ENCODE measurements at regions not wholly inside any gene's neighbourhood (a gene's known extent, or its start where the extent isn't known, plus 50 kb on each side); places are given as distances from the start of the nearest gene placed in this dataset.
"Not testable (repeated sequence)": the region's sequence is repeated elsewhere in the genome, so short reads cannot be mapped to it uniquely, and the experiment has no call there.

DNA sequence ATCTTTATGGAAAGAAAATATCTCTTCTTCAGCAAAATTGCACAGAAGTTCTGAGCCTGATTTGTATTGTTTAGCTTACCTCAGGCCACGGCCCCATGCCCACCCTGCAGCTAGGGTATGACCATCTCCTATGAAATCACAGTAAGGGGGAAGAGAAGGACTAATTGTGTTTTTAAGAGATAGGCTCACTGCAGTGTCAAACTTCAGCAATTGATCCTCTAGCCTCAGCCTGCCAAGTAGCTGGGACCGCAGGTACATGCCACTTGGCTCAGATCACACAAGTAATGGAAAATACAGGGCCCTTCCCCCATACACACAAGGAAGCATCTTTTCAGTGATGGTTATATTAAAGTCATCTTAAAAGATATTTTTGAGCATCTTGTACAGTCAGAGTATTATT lies 60.0 kb downstream of the DMAC1 start:
- no peak for DNase-seq (ENCODE audit: low read depth in 4 of 4, low spot score in 3 of 4)

- no peak for DNase-seq (ENCODE audit: low read depth in 4 of 4, low spot score in 3 of 4)
Measured at GRCh38 chr9:7735311-7735710, 64.3 kb downstream of the DMAC1 start.

- no peak for DNase-seq (ENCODE audit: low read depth in 4 of 4, low spot score in 3 of 4)
Measured at GRCh38 chr9:7730164-7730445, 69.5 kb downstream of the DMAC1 start.

DNA sequence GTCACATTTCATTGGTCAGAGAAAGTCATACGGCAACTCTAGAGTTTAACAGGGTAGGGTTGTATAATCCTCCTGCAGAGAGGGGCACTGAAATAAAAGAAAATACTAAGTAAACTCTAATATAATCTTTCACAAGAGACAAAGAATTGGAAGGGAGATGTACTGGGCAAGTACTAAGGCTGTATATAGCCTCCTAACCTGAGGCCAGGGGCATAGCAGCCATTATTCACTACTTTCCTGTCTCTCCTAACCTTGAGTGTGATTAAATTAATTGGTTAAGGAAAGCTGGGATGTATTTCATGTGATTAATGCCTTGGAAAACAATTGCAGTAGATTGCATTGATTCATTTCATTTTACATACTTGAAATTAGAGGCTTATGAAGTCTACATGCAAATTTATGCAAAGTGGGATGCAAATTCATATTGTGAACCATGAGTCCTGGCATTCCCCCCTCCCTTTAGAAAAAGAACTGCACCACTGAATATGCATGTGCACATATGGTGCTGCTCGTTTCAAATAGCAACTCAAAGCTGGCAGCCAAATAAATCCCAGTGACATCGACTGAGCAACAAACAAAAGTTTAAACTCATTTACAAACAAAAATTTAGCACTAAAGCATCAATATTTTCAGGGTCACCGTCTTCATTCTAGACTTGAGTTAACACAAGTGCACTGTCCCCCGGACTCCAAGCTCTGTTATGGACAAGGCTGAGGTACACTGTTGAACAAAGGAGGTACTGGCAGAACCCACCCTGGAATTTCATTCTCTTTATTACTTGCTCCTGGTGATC lies 70.0 kb downstream of the DMAC1 start:
- no peak for DNase-seq (ENCODE audit: low read depth in 4 of 4, low spot score in 3 of 4)

GRCh38 chr9:7721291-7721690 lies 78.3 kb downstream of the DMAC1 start:
- DNase-seq (ENCODE audit: low read depth in 4 of 4, low spot score in 3 of 4) = no peak

DNA sequence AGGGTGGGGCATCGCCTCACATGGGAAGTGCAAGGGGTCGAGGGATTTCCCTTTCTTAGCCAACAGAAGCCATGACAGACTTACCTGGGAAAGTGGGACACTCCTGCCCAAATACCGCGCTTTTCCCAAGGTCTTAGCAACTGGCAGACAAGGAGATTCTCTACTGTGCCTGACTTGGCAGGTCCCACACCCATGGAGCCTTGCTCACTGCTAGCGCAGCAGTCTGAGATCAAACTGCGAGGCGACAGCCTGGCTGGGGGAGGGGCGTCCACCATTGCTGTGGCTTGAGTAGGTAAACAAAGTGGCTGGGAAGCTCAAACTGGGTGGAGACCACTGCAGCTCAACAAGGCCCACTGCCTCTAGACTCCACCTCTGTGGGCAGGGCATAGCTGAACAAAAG lies 86.5 kb downstream of the DMAC1 start:
- not testable (repeated sequence) for DNase-seq (ENCODE audit: low read depth in 4 of 4, low spot score in 3 of 4)

DNA sequence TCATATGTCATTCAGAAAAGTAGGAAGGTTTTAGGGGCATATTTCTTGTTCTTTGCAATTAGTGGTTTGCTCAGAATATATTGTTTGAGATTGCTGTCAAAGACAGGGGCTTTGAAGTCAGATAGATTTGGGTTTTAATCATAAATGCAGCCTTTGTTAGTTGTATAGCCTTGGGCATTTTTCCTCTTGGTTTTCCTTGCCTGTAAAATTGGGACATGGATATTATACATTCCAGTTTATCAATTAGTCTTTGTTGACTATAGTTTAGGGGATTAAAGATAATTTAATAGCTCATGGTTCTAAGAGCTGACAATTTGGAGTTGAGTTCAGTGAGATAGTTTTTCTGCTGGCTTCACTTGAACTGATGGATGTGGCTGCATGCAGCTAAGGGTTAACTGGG lies 88.9 kb downstream of the DMAC1 start:
- no peak for DNase-seq (ENCODE audit: low read depth in 4 of 4, low spot score in 3 of 4)

DNA sequence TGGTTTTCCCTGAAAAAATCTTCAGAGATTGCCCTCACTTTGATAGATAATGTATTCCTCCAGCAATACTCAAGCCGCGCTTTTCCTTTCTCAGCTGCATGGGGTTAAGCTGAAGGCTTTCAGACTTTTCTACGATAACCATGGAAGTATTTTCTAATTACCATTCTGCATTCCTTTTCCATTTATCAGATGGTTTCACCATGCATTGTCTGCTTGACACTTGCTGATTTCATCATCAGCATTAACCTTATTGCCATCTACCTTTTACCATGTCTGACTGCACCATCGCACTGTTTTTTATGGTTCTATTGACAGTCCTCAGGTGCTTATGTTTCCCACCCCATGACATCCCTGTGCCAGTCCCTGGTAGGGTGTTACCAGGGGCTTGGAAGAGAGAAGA lies 91.6 kb downstream of the DMAC1 start:
- no peak for DNase-seq (ENCODE audit: low read depth in 4 of 4, low spot score in 3 of 4)

- no peak for DNase-seq (ENCODE audit: low read depth in 4 of 4, low spot score in 3 of 4)
Measured at GRCh38 chr9:7704543-7704942, 95.0 kb downstream of the DMAC1 start.

DNA sequence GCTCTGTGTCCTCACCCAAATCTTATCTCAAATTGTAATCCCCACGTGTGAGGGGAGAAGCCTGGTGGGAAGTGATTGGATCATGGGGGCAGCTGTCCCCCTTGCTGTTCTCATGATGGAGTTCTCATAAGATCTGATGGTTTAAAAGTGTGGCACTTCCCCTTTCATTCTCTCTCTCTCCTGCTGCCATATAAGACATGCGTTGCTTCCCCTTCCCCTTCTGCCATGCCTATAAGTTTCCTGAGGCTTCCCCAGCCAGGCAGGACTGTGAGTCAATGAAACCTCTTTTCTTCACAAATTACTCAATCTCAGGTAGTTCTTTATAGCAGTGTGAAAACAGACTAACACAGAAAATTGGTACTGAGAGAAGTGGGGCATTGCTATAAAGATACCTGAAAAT lies 107.7 kb downstream of the DMAC1 start:
- DNase-seq (ENCODE audit: low read depth in 4 of 4, low spot score in 3 of 4) = no peak

DNA sequence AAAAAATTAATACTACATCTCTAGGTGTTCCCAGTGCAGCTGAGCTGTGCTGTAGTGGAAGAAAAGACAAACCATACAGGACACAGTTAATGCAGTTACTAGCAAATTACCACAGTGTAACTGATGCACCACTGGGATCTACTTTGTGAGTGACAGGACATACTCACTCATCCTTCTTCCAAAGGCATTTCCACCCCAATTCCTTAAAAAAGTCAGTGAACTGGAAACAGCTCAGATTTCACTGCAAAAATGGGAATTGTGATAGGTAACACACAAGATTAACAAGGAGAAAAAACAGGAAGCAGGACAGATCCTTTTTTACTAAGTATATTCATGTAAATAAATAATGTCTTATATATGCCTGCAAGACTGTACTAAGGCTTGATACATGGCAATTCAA lies 109.6 kb downstream of the DMAC1 start:
- no peak for DNase-seq (ENCODE audit: low read depth in 4 of 4, low spot score in 3 of 4)

- no peak for DNase-seq (ENCODE audit: low read depth in 4 of 4, low spot score in 3 of 4)
Measured at GRCh38 chr9:7688626-7689025, 111.0 kb downstream of the DMAC1 start.

- DNase-seq (ENCODE audit: low read depth in 4 of 4, low spot score in 3 of 4) = no peak
Measured at GRCh38 chr9:7676609-7677156, 122.9 kb downstream of the DMAC1 start.

DNA sequence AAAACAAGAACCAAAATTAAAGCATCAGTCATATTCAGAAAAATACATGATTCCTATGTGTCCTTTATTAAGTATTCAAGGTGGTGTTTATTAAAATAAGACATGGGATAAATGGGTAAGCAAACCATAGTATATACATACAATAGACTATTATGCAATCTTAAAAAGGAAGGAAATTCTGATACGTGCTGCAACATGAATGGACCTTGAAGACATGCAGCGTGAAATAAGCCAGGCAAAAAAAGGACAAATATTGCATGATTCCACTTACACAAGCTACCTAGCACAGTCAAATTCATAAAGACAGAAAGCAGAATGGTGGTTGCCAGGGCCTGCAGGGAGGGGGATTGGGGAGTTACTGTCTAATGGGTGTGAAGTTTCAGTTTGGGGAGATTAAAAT lies 127.7 kb downstream of the DMAC1 start:
- DNase-seq (ENCODE audit: low read depth in 4 of 4, low spot score in 3 of 4) = no peak

DNA sequence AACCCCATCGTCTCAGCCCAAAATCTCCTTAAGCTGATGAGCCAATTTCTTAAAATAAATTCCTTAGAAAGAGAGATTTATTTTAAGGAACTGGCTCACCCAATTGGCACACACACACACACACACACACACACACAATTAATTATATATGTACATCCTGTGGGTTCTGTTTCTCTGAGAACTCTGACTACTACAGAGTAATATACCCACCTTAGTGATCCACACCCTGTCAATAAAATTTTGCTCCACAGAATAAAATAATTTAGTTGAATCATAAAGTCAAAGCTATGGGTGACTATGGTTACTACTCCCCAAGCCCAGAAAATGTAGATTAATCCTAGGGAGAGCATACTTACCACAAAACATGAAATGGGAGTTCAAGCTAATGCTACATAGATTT lies 131.0 kb downstream of the DMAC1 start:
- no peak for DNase-seq (ENCODE audit: low read depth in 4 of 4, low spot score in 3 of 4)

GRCh38 chr9:7665874-7666273 lies 133.7 kb downstream of the DMAC1 start:
- DNase-seq (ENCODE audit: low read depth in 4 of 4, low spot score in 3 of 4) = no peak

DNA sequence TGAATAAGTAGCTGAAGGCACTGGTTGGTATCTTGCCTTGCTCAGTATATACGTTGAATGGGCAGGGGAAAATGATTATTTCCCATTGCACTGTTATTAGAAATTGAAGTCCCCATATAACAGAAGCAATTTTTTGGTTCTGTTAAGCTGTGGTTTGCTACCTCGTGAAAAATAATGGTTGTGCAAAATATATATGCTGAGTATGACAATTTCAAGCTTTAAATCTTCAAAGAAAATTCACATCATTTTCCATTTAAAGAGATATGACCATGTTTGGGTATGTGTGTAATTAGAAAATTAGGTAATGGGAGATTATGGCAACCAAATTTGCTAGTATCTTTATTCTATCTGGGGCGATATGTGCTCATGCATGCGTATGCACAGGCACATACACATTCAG lies 139.8 kb downstream of the DMAC1 start:
- DNase-seq (ENCODE audit: low read depth in 4 of 4, low spot score in 3 of 4) = no peak

GRCh38 chr9:7656636-7657035 lies 142.9 kb downstream of the DMAC1 start:
- DNase-seq (ENCODE audit: low read depth in 4 of 4, low spot score in 3 of 4) = peak in 2 of 4 donors; percentile 8 to 12

- DNase-seq (ENCODE audit: low read depth in 4 of 4, low spot score in 3 of 4) = peak in 1 of 4 donors; percentile 19
Measured at GRCh38 chr9:7653262-7653661, 146.3 kb downstream of the DMAC1 start.

- no peak for DNase-seq (ENCODE audit: low read depth in 4 of 4, low spot score in 3 of 4)
Measured at GRCh38 chr9:7640231-7640630, 159.3 kb downstream of the DMAC1 start.

DNA sequence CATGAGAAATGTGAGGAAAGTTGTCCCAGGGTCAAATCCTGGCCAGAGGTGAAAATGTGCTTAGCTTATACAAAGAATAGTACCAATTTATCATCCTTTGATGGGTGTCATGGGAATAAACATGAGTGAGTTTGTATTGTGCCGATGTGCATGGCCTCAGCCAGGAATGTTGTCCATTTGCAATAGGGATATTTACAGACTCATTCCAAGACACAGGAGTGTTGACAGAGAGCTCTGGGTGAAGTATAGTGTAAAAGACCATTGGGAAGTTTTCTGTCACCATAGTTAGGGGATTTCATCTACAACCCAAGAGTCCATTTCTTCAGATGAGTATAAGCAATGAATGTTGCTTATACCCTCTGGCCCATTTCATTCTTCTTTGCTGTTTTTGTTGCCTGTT lies 160.1 kb downstream of the DMAC1 start:
- DNase-seq (ENCODE audit: low read depth in 4 of 4, low spot score in 3 of 4) = no peak

DNA sequence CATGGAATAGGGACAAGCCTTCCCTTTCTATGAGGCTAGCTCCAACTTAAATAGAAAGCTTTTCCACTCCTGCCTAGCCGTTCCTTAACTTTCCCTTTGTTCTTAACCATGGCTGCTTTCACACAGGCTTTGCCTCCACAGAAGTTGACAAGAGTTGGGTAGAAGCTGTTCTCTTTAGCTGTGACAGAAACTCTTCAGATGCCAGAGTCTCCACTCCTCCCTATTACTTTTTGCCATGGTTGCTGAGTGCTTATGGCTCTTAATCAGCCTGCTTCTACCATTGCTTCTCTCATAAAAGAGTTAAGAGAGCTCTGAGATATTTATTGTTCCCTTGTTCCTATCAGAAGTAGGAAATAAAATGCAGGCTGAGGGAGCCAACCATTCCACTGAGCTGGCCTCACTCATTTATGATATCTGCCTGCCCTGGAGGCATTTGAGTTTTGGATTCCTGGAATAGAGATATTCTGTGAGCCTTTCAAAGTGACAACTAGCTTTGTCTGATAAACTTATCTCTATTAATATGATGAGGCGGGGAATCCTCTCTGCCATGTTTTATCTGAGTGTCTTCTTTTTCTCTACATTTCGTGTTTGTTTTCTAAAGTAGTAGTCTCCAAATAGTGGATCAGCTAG lies 162.6 kb downstream of the DMAC1 start:
- no peak for DNase-seq (ENCODE audit: low read depth in 4 of 4, low spot score in 3 of 4)

Data from right renal pelvis (tissue), 4 donors.